Loucy (cell line): ENCODE measurements at regions not wholly inside any gene's neighbourhood (a gene's known extent, or its start where the extent isn't known, plus 50 kb on each side); places are given as distances from the start of the nearest gene placed in this dataset.

ENCODE experiments used
- CTCF ChIP-seq: fragments of 200-600 bp; sonication (generic); conservative IDR thresholded peaks from 2 replicates; pipeline ENCODE4 v1.5.1; 2014; ENCODE audit warnings: mild to moderate bottlenecking, antibody characterized with exemption, low read length
- EZH2phosphoT487 ChIP-seq: fragments of 200-600 bp; IDR thresholded peaks from 2 replicates; pipeline ENCODE4 v1.6.1; 2018; ENCODE audit warnings: antibody characterized with exemption, mild to moderate bottlenecking, moderate library complexity, borderline replicate concordance

GRCh38 chr1:234878288-234878687 is 250.3 kb downstream of the TOMM20 start:
- TF ChIP-seq CTCF (no peak), EZH2phosphoT487 (no peak)
